Right cardiac atrium (tissue), 5 donors: ENCODE measurements at regions not wholly inside any gene's neighbourhood (a gene's known extent, or its start where the extent isn't known, plus 50 kb on each side); places are given as distances from the start of the nearest gene placed in this dataset.
"Not testable (repeated sequence)": the region's sequence is repeated elsewhere in the genome, so short reads cannot be mapped to it uniquely, and the experiment has no call there.

Experiments used
- ATAC-seq, 2 donors: fragments of 200-7000 bp; cut with Tn5 transposase; one replicate each; pipeline versions ENCODE4 v1.8.0 to v1.9.1; 2020; ENCODE audit warnings: moderate library complexity in 2 of 2, mild to moderate bottlenecking in 1 of 2
- DNase-seq, 3 donors: peaks; one replicate each; pipeline ENCODE4 v3.0.0-alpha.2; 2020
- H3K27ac ChIP-seq: one replicate; pipeline ENCODE4 v1.5.1; 2013; ENCODE audit warnings: mild to moderate bottlenecking, low read length, control low read depth, moderate library complexity
- H3K27me3 ChIP-seq: one replicate; pipeline ENCODE4 v1.6.1; 2013; ENCODE audit not compliant: control insufficient read depth, insufficient read depth
- H3K4me1 ChIP-seq: one replicate; pipeline ENCODE4 v1.6.1; 2013; ENCODE audit warnings: low read length; ENCODE audit not compliant: control insufficient read depth, insufficient read depth
- H3K4me3 ChIP-seq: one replicate; pipeline ENCODE4 v1.5.1; 2013; ENCODE audit warnings: low read length, control low read depth
- H3K9me3 ChIP-seq: one replicate; pipeline ENCODE4 v1.6.1; 2013; ENCODE audit warnings: low read length; ENCODE audit not compliant: control insufficient read depth
- WGBS: extraction: QIAGEN DNeasy Blood & Tissue Kit; methylation state at CpG from one replicate; pipeline ENCODE4 v1.1.7; 2013; 5-methylcytosine and 5-hydroxymethylcytosine counted together
- intact Hi-C, 4 donors: fragments of 100-400 bp; cut with DNase I; formaldehyde crosslinking; loops; one replicate each; pipeline versions ENCODE4 v1.11.0 to v1.14.0; 2022 to 2023
- donor health status: healthy with polysubstance abuse.
- donor health status: DM: no; HTN: yes; CAD: no.
- donor health status: DM: no; HTN: no; CAD: no.
- donor health status: DM: no; HTN: yes; CAD: no; lungs with severe emphysema.
- donor health status: DM: yes; HTN: yes; CAD: no.

DNA sequence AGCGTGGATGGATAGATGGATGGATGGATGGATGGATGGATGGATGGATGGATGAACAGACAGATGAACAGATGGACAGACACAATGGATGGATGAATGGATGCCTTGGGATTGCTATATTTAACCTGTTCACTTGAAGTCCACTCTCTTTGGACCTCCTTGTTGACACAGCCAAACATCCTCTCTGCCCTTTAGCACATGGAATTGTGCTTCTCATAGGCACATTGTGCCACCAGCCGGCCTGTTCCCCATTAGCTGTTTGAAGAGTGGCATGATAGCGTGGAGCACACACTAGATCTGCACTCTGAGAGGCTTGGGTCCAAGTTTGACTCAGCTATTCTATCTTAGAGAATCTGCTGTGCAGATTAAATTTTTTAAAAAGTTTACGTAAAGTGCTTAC, 56.9 kb upstream of the GSC start:
- H3K4me1 ChIP-seq = no peaks in the 10 kb centered on the region
- 88% methylated on average over 4 of the region's 4 CpGs for WGBS
- intact Hi-C loops = no loop called here
- H3K27me3 ChIP-seq = no peaks in the 10 kb centered on the region
- DNase-seq = no peak
- ATAC-seq = no peak
- H3K27ac ChIP-seq = no peak overlapping the region
- no peak overlapping the region for H3K4me3 ChIP-seq
- H3K9me3 ChIP-seq = no peaks in the 10 kb centered on the region

DNA sequence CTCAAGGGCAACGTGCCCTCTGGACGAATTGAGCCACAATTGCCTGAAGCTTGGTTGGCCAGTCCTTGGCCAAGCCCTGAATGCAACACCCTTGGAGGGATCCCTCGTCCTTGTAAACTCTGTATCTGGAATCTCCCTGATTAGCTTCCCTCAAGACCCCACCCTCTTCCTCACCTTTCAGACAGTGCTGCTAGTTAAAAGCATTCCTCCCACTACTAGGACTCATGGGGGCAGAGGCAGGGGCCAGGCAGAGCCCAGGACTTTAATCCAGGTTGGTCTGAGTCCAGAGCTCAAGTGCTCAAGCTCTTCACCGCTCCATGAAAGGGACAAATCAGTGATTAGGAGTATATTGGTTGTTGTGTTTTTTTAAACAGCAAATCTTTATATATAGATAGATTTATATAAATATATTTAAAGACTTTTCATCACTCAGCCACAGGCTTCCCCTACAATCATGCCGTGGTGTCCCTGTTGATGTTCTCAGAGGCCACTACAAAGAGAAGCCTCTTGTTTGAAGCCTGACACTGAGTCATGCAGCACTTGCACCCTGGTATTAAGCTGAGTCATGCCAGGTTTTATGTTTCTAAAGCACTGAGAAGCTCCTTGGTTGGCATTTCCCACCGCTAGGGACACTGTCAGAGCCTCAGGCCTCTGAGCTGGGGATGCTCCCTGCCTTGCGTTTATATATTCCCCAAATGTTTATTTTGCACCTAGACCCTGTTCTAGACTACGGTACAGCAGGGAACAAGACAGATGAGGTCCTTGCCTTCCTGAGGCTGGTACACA, 53.8 kb upstream of the GSC start:
- 67% methylated on average over 8 of the region's 8 CpGs for WGBS
- Histone ChIP-seq H3K9me3 (no peaks in the 10 kb centered on the region), H3K27me3 (no peaks in the 10 kb centered on the region), H3K4me3 (no peak overlapping the region), H3K27ac (no peak overlapping the region), H3K4me1 (no peaks in the 10 kb centered on the region)
- DNase-seq (no peak), ATAC-seq (no peak)
- intact Hi-C loops = no loop called here

DNA sequence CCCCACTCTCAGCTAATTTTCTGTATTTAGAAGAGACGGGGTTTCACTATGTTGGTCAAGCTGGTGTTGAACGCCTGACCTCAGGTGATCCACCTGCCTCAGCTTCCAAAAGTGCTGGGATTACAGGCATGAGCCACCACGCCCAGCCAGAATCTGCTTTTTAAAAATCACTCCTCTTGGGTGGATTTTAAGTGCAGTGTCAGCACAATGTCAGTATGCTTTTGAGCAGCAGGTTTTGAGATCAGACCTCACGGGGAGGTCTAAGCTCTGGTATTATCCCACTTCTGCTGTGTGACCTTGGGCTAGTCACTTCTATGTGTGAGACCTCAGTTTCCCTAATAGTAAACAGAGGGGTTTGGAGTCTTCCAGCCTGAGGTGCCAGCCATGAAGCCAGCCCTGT, 51.8 kb upstream of the GSC start:
- DNase-seq (no peak), ATAC-seq (no peak)
- intact Hi-C loops = no loop called here
- Histone ChIP-seq H3K4me1 (no peaks in the 10 kb centered on the region), H3K9me3 (no peaks in the 10 kb centered on the region), H3K27me3 (no peaks in the 10 kb centered on the region), H3K4me3 (no peak overlapping the region), H3K27ac (no peak overlapping the region)
- WGBS = 84% methylated on average over 4 of the region's 4 CpGs

DNA sequence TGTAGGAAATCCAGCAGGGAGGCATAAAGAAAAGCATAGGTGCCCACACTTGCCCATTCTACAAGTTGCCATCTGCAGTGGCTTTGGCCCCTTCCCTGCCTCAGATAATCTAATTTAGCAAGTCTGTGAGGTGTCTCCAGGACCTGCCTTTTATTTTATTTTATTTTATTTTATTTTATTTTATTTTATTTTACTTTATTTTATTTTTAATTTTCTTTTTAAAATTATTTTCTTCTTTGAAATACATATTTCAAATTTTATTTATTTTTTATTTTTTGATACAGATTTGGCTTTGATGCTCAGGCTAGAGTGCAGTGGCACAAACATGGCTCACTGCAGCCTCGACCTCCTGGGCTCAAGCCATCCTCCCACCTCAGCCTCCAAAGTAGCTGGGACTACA, 51.0 kb upstream of the GSC start:
- H3K4me1 ChIP-seq, intact Hi-C loops, H3K27me3 ChIP-seq, H3K4me3 ChIP-seq, H3K27ac ChIP-seq, ATAC-seq, H3K9me3 ChIP-seq, DNase-seq: not testable (repeated sequence)
- 75% methylated on average over 1 of the region's 1 CpG for WGBS
